HCT116 (cell line): ENCODE measurements at regions not wholly inside any gene's neighbourhood (a gene's known extent, or its start where the extent isn't known, plus 50 kb on each side); places are given as distances from the start of the nearest gene placed in this dataset.

Experiments used
- ATAC-seq: fragments of 200-7000 bp; cut with Tn5 transposase; 2 replicates; pipeline ENCODE4 v1.9.1; 2020; ENCODE audit warnings: mild to moderate bottlenecking, moderate library complexity
- BruUV-seq: library from RNA; stranded (reverse); fragments of 400-500 nt; replicated peaks from 2 replicates; lab custom pipeline; 2021; lab: Mats Ljungman, UMichigan
- CTCF ChIA-PET: fragments of 300-600 bp; sonication (Branson Sonifier 250); formaldehyde crosslinking; loops from one replicate; lab custom pipeline; 2021; ENCODE audit warnings: antibody characterized with exemption; lab: Charles Lee
- POLR2A ChIA-PET: fragments of 300-600, 350-600 bp; sonication (Branson Sonifier 250); formaldehyde crosslinking; loops from one replicate; lab custom pipeline; 2021; ENCODE audit warnings: antibody characterized with exemption; lab: Charles Lee
- RAD21 ChIA-PET, 2 experiments: fragments of 300-600 bp; sonication (Branson Sonifier 250); formaldehyde crosslinking; loops; one replicate each; lab custom pipeline; 2023; ENCODE audit warnings: low total read pairs in 2 of 2; ENCODE audit not compliant: uncharacterized antibody in 2 of 2, unreplicated experiment in 2 of 2, low non-redundant PET in 1 of 2; lab: Charles Lee
- DNase-seq: peaks from one replicate; pipeline ENCODE4 v3.0.0-alpha.2; 2010; ENCODE audit warnings: low read depth, low spot score
- H2AFZ ChIP-seq: fragments of 200-600 bp; shearing (Covaris generic), sonication (generic); 2 replicates; pipeline ENCODE4 v1.6.1; 2017; ENCODE audit warnings: low read depth, mixed run types, mixed read lengths, antibody characterized with exemption, low read length; ENCODE audit not compliant: poor library complexity, severe bottlenecking
- H3K27ac ChIP-seq: 2 replicates; pipeline ENCODE4 v1.5.1; 2012; ENCODE audit warnings: low read depth, low read length
- H3K27me3 ChIP-seq: fragments of 200-600 bp; sonication (generic); 2 replicates; pipeline ENCODE4 v1.6.1; 2016; ENCODE audit warnings: mixed run types, low read length, mixed read lengths; ENCODE audit not compliant: insufficient read depth
- H3K36me3 ChIP-seq, 2 experiments: fragments of 200-500 bp in 1 of 2; fragments of 200-600 bp in 1 of 2; sonication (Bioruptor generic) in 1 of 2; sonication (generic) in 1 of 2; 2 replicates each; pipeline versions ENCODE4 v1.5.1 to v1.6.1; 2014 to 2016; ENCODE audit warnings: low read length in 2 of 2, inconsistent platforms in 1 of 2, mixed read lengths in 1 of 2, mixed run types in 1 of 2; ENCODE audit not compliant: insufficient read depth in 2 of 2, control insufficient read depth in 1 of 2
- H3K4me1 ChIP-seq, 2 experiments: fragments of 200-600 bp in 1 of 2; sonication (generic) in 1 of 2; 2 replicates each; pipeline versions ENCODE4 v1.5.1 to v1.6.1; 2012 to 2017; ENCODE audit warnings: low read length in 2 of 2, inconsistent platforms in 1 of 2, mild to moderate bottlenecking in 1 of 2, mixed read lengths in 1 of 2, mixed run types in 1 of 2, moderate library complexity in 1 of 2; ENCODE audit not compliant: insufficient read depth in 2 of 2, control insufficient read depth in 1 of 2
- H3K4me2 ChIP-seq: fragments of 200-600 bp; sonication (generic); 2 replicates; pipeline ENCODE4 v1.6.1; 2017; ENCODE audit warnings: mixed run types, low read length, mixed read lengths
- H3K4me3 ChIP-seq, 2 experiments: fragments of 200-600 bp in 1 of 2; sonication (generic) in 1 of 2; replicated peaks in 1 of 2; 2 replicates each; pipeline ENCODE4 v1.5.1; 2011 to 2016; ENCODE audit warnings: low read length in 2 of 2, control low read depth in 1 of 2, low read depth in 1 of 2, mild to moderate bottlenecking in 1 of 2, mixed read lengths in 1 of 2, mixed run types in 1 of 2
- H3K79me2 ChIP-seq: fragments of 200-600 bp; sonication (generic); 2 replicates; pipeline ENCODE4 v1.6.1; 2017; ENCODE audit warnings: mild to moderate bottlenecking, mixed run types, low read length, moderate library complexity, mixed read lengths; ENCODE audit not compliant: insufficient read depth
- H3K9ac ChIP-seq: fragments of 200-600 bp; sonication (generic); 2 replicates; pipeline ENCODE4 v1.6.1; 2016; ENCODE audit warnings: low read length, mixed read lengths
- H3K9me2 ChIP-seq: fragments of 200-600 bp; sonication (generic), shearing (Covaris generic); 2 replicates; pipeline ENCODE4 v1.6.1; 2017; ENCODE audit warnings: mixed run types, mild to moderate bottlenecking, moderate library complexity; ENCODE audit not compliant: insufficient read depth
- H3K9me3 ChIP-seq, 2 experiments: fragments of 200-500 bp in 1 of 2; fragments of 200-600 bp in 1 of 2; sonication (Bioruptor generic) in 1 of 2; sonication (generic) in 1 of 2; 2 replicates each; pipeline ENCODE4 v1.6.1; 2014 to 2017; ENCODE audit warnings: low read length in 2 of 2, mixed read lengths in 2 of 2, inconsistent platforms in 1 of 2, low read depth in 1 of 2, mild to moderate bottlenecking in 1 of 2, mixed run types in 1 of 2, moderate library complexity in 1 of 2; ENCODE audit not compliant: control insufficient read depth in 1 of 2, insufficient read depth in 1 of 2
- H4K20me1 ChIP-seq: fragments of 200-600 bp; sonication (generic), shearing (Covaris generic); 2 replicates; pipeline ENCODE4 v1.6.1; 2017; ENCODE audit warnings: mixed run types, mild to moderate bottlenecking, moderate library complexity; ENCODE audit not compliant: insufficient read depth
- CBX3 ChIP-seq: IDR thresholded peaks from 2 replicates; pipeline ENCODE4 v1.6.1; 2012; ENCODE audit warnings: low read depth
- CEBPB ChIP-seq: IDR thresholded peaks from 2 replicates; pipeline ENCODE4 v1.6.1; 2012; ENCODE audit warnings: low read depth
- EGR1 ChIP-seq: IDR thresholded peaks from 2 replicates; pipeline ENCODE4 v1.6.1; 2012; ENCODE audit warnings: low read depth
- ELF1 ChIP-seq: IDR thresholded peaks from 2 replicates; pipeline ENCODE4 v1.6.1; 2012; ENCODE audit warnings: low read depth, borderline replicate concordance
- EZH2 ChIP-seq: fragments of 200-600 bp; sonication (generic); IDR thresholded peaks from 2 replicates; pipeline ENCODE4 v1.6.1; 2017; ENCODE audit warnings: antibody characterized with exemption, mixed run types
- EZH2phosphoT487 ChIP-seq: fragments of 200-600 bp; IDR thresholded peaks from 2 replicates; pipeline ENCODE4 v1.6.1; 2018; ENCODE audit warnings: antibody characterized with exemption, borderline replicate concordance
- FOSL1 ChIP-seq: IDR thresholded peaks from 2 replicates; pipeline ENCODE4 v1.6.1; 2012; ENCODE audit warnings: low read depth
- JUND ChIP-seq: IDR thresholded peaks from 2 replicates; pipeline ENCODE4 v1.6.1; 2012
- POLR2A ChIP-seq: IDR thresholded peaks from 2 replicates; pipeline ENCODE4 v1.7.0; 2011; ENCODE audit warnings: borderline replicate concordance; ENCODE audit not compliant: insufficient read depth, insufficient read length; ENCODE audit errors: extremely low read depth
- POLR2AphosphoS5 ChIP-seq: IDR thresholded peaks from 2 replicates; pipeline ENCODE4 v1.6.1; 2011; ENCODE audit warnings: mild to moderate bottlenecking, low read depth, low read length, moderate library complexity
- SIN3A ChIP-seq: IDR thresholded peaks from 2 replicates; pipeline ENCODE4 v1.6.1; 2012; ENCODE audit warnings: low read depth
- SP1 ChIP-seq: IDR thresholded peaks from 2 replicates; pipeline ENCODE4 v1.6.1; 2012; ENCODE audit warnings: low read depth
- SRF ChIP-seq: IDR thresholded peaks from 2 replicates; pipeline ENCODE4 v1.6.1; 2012; ENCODE audit warnings: low read depth
- TCF7L2 ChIP-seq: IDR thresholded peaks from 2 replicates; pipeline ENCODE4 v1.7.0; 2011; ENCODE audit warnings: borderline replicate concordance, inconsistent platforms; ENCODE audit not compliant: insufficient read depth, insufficient read length; ENCODE audit errors: extremely low read depth
- intact Hi-C: fragments of 100-400 bp; cut with micrococcal nuclease; formaldehyde crosslinking; loops from 2 replicates; pipeline ENCODE4 v1.10.0; 2022
- TF ChIP-seq, protein P1 (sequence below): IDR thresholded peaks from 2 replicates; pipeline ENCODE4 v1.6.1; 2012; ENCODE audit warnings: low read depth
- TF ChIP-seq, protein P2 (sequence below): IDR thresholded peaks from 2 replicates; pipeline ENCODE4 v1.6.1; 2011; ENCODE audit warnings: mild to moderate bottlenecking, low read length, moderate library complexity; ENCODE audit not compliant: insufficient replicate concordance; ENCODE audit errors: extremely low read depth

DNA sequence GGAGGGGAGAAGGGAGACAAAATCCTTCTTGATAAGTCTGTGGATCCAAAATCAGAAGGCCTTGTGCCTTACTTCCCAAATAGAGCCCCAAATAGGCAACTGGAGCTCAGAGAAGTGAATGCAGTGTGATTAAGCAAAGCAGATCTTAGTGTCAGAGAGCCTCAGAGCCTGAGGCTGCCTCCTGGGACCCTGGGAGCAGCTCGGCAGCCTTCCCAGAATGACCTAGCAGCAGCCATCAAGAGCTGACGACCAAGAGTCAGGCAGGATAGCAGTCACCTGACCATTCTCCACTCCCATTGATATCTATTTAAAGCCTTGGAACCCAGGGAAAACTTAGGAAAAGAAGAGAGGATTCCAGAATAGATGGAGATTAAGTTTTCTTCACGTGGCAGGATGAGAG lies 78.0 kb upstream of the SMYD2 start:
- CTCF ChIA-PET = interaction anchor here (1.5 kb wide), 1 partner anchor 11 kb away, joined by 6 read pairs; no protein-coding TSS in a partner anchor

DNA sequence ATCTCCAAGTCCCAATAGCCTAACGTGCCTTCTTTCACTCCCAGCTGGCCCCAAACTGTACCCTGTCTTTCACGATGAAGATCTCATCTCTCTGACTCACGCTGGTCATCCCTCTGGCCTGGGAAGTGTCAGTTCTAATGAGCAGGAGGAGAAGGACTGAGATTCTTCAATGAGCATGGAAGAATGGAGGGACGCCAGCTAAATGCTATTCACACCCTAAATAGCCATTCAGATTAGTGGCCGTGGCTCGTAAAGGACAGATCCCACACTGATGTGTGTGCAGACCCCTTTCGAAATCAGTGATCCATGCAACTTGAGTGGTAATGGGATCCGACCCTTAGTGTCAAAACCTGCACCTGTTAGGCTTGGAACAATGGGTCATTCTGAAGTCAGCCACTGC lies 75.9 kb upstream of the SMYD2 start:
- no peak overlapping the region for H3K27ac ChIP-seq
- POLR2A ChIA-PET = no interaction called here
- intact Hi-C loops = no loop called here

More for the DNA sequence above, 78.0 kb upstream of the SMYD2 start:
- Histone ChIP-seq H3K9me3 (no peaks in the 10 kb centered on the region), H3K79me2 (no peaks in the 10 kb centered on the region), H4K20me1 (no peaks in the 10 kb centered on the region), H2AFZ (no peak overlapping the region), H3K36me3 (no peaks in the 10 kb centered on the region), H3K27ac (no peak overlapping the region), H3K4me1 (no peaks in the 10 kb centered on the region), H3K4me2 (no peak overlapping the region), H3K4me3 (no peak overlapping the region), H3K27me3 (peaks cover 8% of the 10 kb centered on the region; the same call in 1 of the 2 replicates), H3K9ac (no peak overlapping the region), H3K9me2 (no peaks in the 10 kb centered on the region)
- ATAC-seq = no peak
- ChIA-PET RAD21 (no interaction called here), POLR2A (no interaction called here)
- no TSS peak for BruUV-seq
- no peak for DNase-seq
- no peak for TF ChIP-seq ELF1
- intact Hi-C loops = no loop called here

More for the DNA sequence above, 75.9 kb upstream of the SMYD2 start:
- ChIA-PET RAD21 (no interaction called here), CTCF (no interaction called here)
- H3K9me2 ChIP-seq = no peaks in the 10 kb centered on the region
- H3K27me3 ChIP-seq = no peaks in the 10 kb centered on the region; the same call in 1 of the 2 replicates
- no peaks in the 10 kb centered on the region for H4K20me1 ChIP-seq
- no peak overlapping the region for H3K9ac ChIP-seq
- H3K79me2 ChIP-seq = no peaks in the 10 kb centered on the region
- TF ChIP-seq EZH2phosphoT487 (no peak), EGR1 (no peak), JUND (no peak), ELF1 (no peak), SP1 (no peak), SIN3A (no peak), POLR2AphosphoS5 (no peak), FOSL1 (no peak), SRF (no peak), POLR2A (no peak), TCF7L2 (no peak), EZH2 (no peak), CBX3 (no peak), CEBPB (no peak)
- TF ChIP-seq, protein P1, sequence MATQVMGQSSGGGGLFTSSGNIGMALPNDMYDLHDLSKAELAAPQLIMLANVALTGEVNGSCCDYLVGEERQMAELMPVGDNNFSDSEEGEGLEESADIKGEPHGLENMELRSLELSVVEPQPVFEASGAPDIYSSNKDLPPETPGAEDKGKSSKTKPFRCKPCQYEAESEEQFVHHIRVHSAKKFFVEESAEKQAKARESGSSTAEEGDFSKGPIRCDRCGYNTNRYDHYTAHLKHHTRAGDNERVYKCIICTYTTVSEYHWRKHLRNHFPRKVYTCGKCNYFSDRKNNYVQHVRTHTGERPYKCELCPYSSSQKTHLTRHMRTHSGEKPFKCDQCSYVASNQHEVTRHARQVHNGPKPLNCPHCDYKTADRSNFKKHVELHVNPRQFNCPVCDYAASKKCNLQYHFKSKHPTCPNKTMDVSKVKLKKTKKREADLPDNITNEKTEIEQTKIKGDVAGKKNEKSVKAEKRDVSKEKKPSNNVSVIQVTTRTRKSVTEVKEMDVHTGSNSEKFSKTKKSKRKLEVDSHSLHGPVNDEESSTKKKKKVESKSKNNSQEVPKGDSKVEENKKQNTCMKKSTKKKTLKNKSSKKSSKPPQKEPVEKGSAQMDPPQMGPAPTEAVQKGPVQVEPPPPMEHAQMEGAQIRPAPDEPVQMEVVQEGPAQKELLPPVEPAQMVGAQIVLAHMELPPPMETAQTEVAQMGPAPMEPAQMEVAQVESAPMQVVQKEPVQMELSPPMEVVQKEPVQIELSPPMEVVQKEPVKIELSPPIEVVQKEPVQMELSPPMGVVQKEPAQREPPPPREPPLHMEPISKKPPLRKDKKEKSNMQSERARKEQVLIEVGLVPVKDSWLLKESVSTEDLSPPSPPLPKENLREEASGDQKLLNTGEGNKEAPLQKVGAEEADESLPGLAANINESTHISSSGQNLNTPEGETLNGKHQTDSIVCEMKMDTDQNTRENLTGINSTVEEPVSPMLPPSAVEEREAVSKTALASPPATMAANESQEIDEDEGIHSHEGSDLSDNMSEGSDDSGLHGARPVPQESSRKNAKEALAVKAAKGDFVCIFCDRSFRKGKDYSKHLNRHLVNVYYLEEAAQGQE = no peak
- TF ChIP-seq, protein P2, sequence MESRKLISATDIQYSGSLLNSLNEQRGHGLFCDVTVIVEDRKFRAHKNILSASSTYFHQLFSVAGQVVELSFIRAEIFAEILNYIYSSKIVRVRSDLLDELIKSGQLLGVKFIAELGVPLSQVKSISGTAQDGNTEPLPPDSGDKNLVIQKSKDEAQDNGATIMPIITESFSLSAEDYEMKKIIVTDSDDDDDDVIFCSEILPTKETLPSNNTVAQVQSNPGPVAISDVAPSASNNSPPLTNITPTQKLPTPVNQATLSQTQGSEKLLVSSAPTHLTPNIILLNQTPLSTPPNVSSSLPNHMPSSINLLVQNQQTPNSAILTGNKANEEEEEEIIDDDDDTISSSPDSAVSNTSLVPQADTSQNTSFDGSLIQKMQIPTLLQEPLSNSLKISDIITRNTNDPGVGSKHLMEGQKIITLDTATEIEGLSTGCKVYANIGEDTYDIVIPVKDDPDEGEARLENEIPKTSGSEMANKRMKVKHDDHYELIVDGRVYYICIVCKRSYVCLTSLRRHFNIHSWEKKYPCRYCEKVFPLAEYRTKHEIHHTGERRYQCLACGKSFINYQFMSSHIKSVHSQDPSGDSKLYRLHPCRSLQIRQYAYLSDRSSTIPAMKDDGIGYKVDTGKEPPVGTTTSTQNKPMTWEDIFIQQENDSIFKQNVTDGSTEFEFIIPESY = no peak
- ATAC-seq (no peak), DNase-seq (no peak)
- no peaks in the 10 kb centered on the region for H3K4me1 ChIP-seq
- H3K4me3 ChIP-seq = no peak overlapping the region
- no peaks in the 10 kb centered on the region for H3K9me3 ChIP-seq
- H3K4me2 ChIP-seq = no peak overlapping the region
- no peaks in the 10 kb centered on the region for H3K36me3 ChIP-seq
- H2AFZ ChIP-seq = no peak overlapping the region
- no TSS peak for BruUV-seq
